Peyer's patch (tissue), 4 donors: ENCODE measurements at regions not wholly inside any gene's neighbourhood (a gene's known extent, or its start where the extent isn't known, plus 50 kb on each side); places are given as distances from the start of the nearest gene placed in this dataset.

ENCODE experiments used
- DNase-seq, 3 donors: peaks; one replicate each; pipeline ENCODE4 v3.0.0-alpha.2; 2017 to 2019
- H3K27ac ChIP-seq, 4 donors: fragments of 200-600 bp; sonication (generic); one replicate each; pipeline ENCODE4 v1.5.1; 2016 to 2019
- H3K27me3 ChIP-seq, 2 donors: fragments of 200-600 bp; sonication (generic); one replicate each; pipeline ENCODE4 v1.5.1; 2019
- H3K36me3 ChIP-seq, 3 donors: fragments of 200-600 bp; sonication (generic); one replicate each; pipeline ENCODE4 v1.5.1; 2016 to 2019
- H3K4me1 ChIP-seq, 4 donors: fragments of 200-600 bp; sonication (generic); one replicate each; pipeline ENCODE4 v1.5.1; 2016 to 2019
- H3K4me3 ChIP-seq, 4 donors: fragments of 200-600 bp; sonication (generic); 1 replicate in 3 of 4; 2 replicates in 1 of 4; pipeline ENCODE4 v1.5.1; 2016 to 2019; ENCODE audit warnings: mild to moderate bottlenecking in 1 of 4
- H3K9me3 ChIP-seq, 4 donors: fragments of 200-600 bp; sonication (generic); one replicate each; pipeline ENCODE4 v1.5.1; 2016 to 2019; ENCODE audit warnings: mild to moderate bottlenecking in 1 of 4
- CTCF ChIP-seq, 6 experiments: fragments of 450-650 bp in 4 of 6; fragments of 200-600 bp in 2 of 6; sonication (generic) in 1 of 6; IDR thresholded peaks; one replicate each; pipeline ENCODE4 v1.5.1; 2017 to 2019; ENCODE audit warnings: antibody characterized with exemption in 6 of 6, mild to moderate bottlenecking in 3 of 6, moderate library complexity in 1 of 6
- POLR2A ChIP-seq, 2 donors: fragments of 450-650 bp; IDR thresholded peaks; one replicate each; pipeline ENCODE4 v1.5.1; 2017; ENCODE audit warnings: antibody characterized with exemption in 2 of 2, mild to moderate bottlenecking in 2 of 2, moderate library complexity in 2 of 2

GRCh38 chr2:234628953-234629352 is 132.1 kb upstream of the ARL4C start:
- Histone ChIP-seq H3K4me3 (no peak overlapping the region), H3K36me3 (no peaks in the 10 kb centered on the region), H3K27me3 (no peaks in the 10 kb centered on the region), H3K4me1 (no peaks in the 10 kb centered on the region), H3K9me3 (no peaks in the 10 kb centered on the region), H3K27ac (no peak overlapping the region)
- DNase-seq, result no peak
- TF ChIP-seq POLR2A (IDR thresholded peaks at IDR 0.05) (no peak), CTCF (IDR thresholded peaks at IDR 0.05) (no peak)

- no peak overlapping the region for H3K27ac ChIP-seq
Observed at GRCh38 chr2:234627308-234627707, 130.4 kb upstream of the ARL4C start.

GRCh38 chr2:234626566-234627130 is 129.8 kb upstream of the ARL4C start:
- no peaks in the 10 kb centered on the region for H3K27me3 ChIP-seq
- no peaks in the 10 kb centered on the region for H3K36me3 ChIP-seq
- H3K4me3 ChIP-seq, result no peak overlapping the region
- no peak overlapping the region for H3K27ac ChIP-seq
- TF ChIP-seq POLR2A (IDR thresholded peaks at IDR 0.05) (no peak), CTCF (IDR thresholded peaks at IDR 0.05) (no peak)
- no peak for DNase-seq
- no peaks in the 10 kb centered on the region for H3K4me1 ChIP-seq
- no peaks in the 10 kb centered on the region for H3K9me3 ChIP-seq

More at GRCh38 chr2:234627308-234627707, 130.4 kb upstream of the ARL4C start:
- Histone ChIP-seq H3K9me3 (no peaks in the 10 kb centered on the region), H3K27me3 (no peaks in the 10 kb centered on the region), H3K4me1 (no peaks in the 10 kb centered on the region), H3K4me3 (no peak overlapping the region), H3K36me3 (no peaks in the 10 kb centered on the region)
- DNase-seq, result no peak
- TF ChIP-seq CTCF (IDR thresholded peaks at IDR 0.05) (no peak), POLR2A (IDR thresholded peaks at IDR 0.05) (no peak)

GRCh38 chr2:234625626-234626250 is 128.9 kb upstream of the ARL4C start:
- Histone ChIP-seq H3K4me1 (no peaks in the 10 kb centered on the region), H3K27me3 (no peaks in the 10 kb centered on the region), H3K36me3 (no peaks in the 10 kb centered on the region), H3K9me3 (no peaks in the 10 kb centered on the region), H3K4me3 (no peak overlapping the region), H3K27ac (no peak overlapping the region)
- no peak for DNase-seq
- TF ChIP-seq POLR2A (IDR thresholded peaks at IDR 0.05) (no peak), CTCF (IDR thresholded peaks at IDR 0.05) (no peak)

- H3K4me3 ChIP-seq, result no peak overlapping the region
- H3K36me3 ChIP-seq, result no peaks in the 10 kb centered on the region
- DNase-seq, result no peak
- TF ChIP-seq POLR2A (IDR thresholded peaks at IDR 0.05) (no peak), CTCF (IDR thresholded peaks at IDR 0.05) (no peak)
- no peak overlapping the region for H3K27ac ChIP-seq
- no peaks in the 10 kb centered on the region for H3K9me3 ChIP-seq
- no peaks in the 10 kb centered on the region for H3K27me3 ChIP-seq
- H3K4me1 ChIP-seq, result no peaks in the 10 kb centered on the region
Observed at GRCh38 chr2:234623521-234623991, 126.7 kb upstream of the ARL4C start.
